ENCODE measurements at regions not wholly inside any gene's neighbourhood (a gene's known extent, or its start where the extent isn't known, plus 50 kb on each side); places are given as distances from the start of the nearest gene placed in this dataset.

- TF ChIP-seq POLR2AphosphoS5 (IDR thresholded peaks at IDR 0.05): no peak
- TF ChIP-seq POLR2A (IDR thresholded peaks at IDR 0.05): no peak
- TF ChIP-seq CTCF (IDR thresholded peaks at IDR 0.05): no peak
Measured at GRCh38 chr7:46152696-46153095, 231.6 kb upstream of the IGFBP3 start.
